ENCODE measurements at regions not wholly inside any gene's neighbourhood (a gene's known extent, or its start where the extent isn't known, plus 50 kb on each side); places are given as distances from the start of the nearest gene placed in this dataset.

- TF ChIP-seq CTCF (IDR thresholded peaks at IDR 0.05; ENCODE audit: low read depth, low read length, poor library complexity, severe bottlenecking) (no peak), EZH2phosphoT487 (IDR thresholded peaks at IDR 0.05; ENCODE audit: borderline replicate concordance, low read length) (no peak)
Measured at GRCh38 chr3:81913886-81914663, 152.6 kb upstream of the GBE1 start.
